ENCODE measurements at regions not wholly inside any gene's neighbourhood (a gene's known extent, or its start where the extent isn't known, plus 50 kb on each side); places are given as distances from the start of the nearest gene placed in this dataset.

GRCh38 chr3:152960684-152961083 is 125.8 kb downstream of the P2RY1 start:
- Histone ChIP-seq H3K27ac (no peak overlapping the region), H3K4me2 (peak overlapping the region; percentile 26; the same call in 1 of the 2 replicates)
- DNase-seq, result peak in 1 of 2 experiments; percentile 65

GRCh38 chr3:152961323-152961722 is 126.4 kb downstream of the P2RY1 start:
- POLR2A ChIA-PET (ENCODE audit: unreplicated experiment), result no interaction called here
- H3K4me1 ChIP-seq (replicated peaks; ENCODE audit: insufficient read depth), result peaks cover 33% of the 10 kb centered on the region

More at GRCh38 chr3:152960684-152961083, 125.8 kb downstream of the P2RY1 start:
- Histone ChIP-seq H3K27me3 (ENCODE audit: insufficient read depth, low read depth) (no peaks in the 10 kb centered on the region), H3K4me3 (no peak overlapping the region), H3F3A (ENCODE audit: insufficient read depth, low read depth) (no peaks in the 10 kb centered on the region), H2AFZ (no peak overlapping the region), H3K9me2 (ENCODE audit: insufficient read depth) (peaks cover under 1% of the 10 kb centered on the region; the same call in 1 of the 2 replicates), H3K79me2 (ENCODE audit: low read depth) (no peaks in the 10 kb centered on the region), H3K36me3 (ENCODE audit: low read depth) (no peaks in the 10 kb centered on the region), H3K9me3 (ENCODE audit: insufficient read depth, low read depth) (no peaks in the 10 kb centered on the region; the same call in none of the 2 replicates), H4K20me1 (ENCODE audit: insufficient read depth) (no peaks in the 10 kb centered on the region), H3K4me1 (replicated peaks; ENCODE audit: insufficient read depth) (peaks cover 33% of the 10 kb centered on the region)
- POLR2A ChIA-PET (ENCODE audit: unreplicated experiment), result no interaction called here
- BruUV-seq (replicated peaks), result no TSS peak
- TF ChIP-seq EZH2 (IDR thresholded peaks at IDR 0.05; ENCODE audit: low read depth) (no peak), CTCF (conservative IDR thresholded peaks at IDR 0.05) (no peak)
- CTCF ChIA-PET, result no interaction called here
- intact Hi-C loops (cut with micrococcal nuclease; ENCODE audit: unreplicated experiment), result loop anchor here (10.0 kb wide), 2 partner anchors 486 to 936 kb away; no protein-coding TSS in a partner anchor

GRCh38 chr3:152964911-152965609 is 130.1 kb downstream of the P2RY1 start:
- Histone ChIP-seq H3F3A (ENCODE audit: insufficient read depth, low read depth) (peaks cover 10% of the 10 kb centered on the region; the same call in 1 of the 2 replicates), H3K79me2 (ENCODE audit: low read depth) (no peaks in the 10 kb centered on the region), H3K9me2 (ENCODE audit: insufficient read depth) (no peaks in the 10 kb centered on the region), H3K4me1 (replicated peaks; ENCODE audit: insufficient read depth) (peaks cover 53% of the 10 kb centered on the region), H3K27ac (no peak overlapping the region), H3K27me3 (ENCODE audit: insufficient read depth, low read depth) (no peaks in the 10 kb centered on the region), H3K9me3 (ENCODE audit: insufficient read depth, low read depth) (peaks cover 10% of the 10 kb centered on the region), H3K4me2 (no peak overlapping the region), H3K36me3 (ENCODE audit: low read depth) (no peaks in the 10 kb centered on the region), H2AFZ (peak overlapping the region; percentile 24), H4K20me1 (ENCODE audit: insufficient read depth) (no peaks in the 10 kb centered on the region), H3K4me3 (no peak overlapping the region)
- TF ChIP-seq EZH2 (IDR thresholded peaks at IDR 0.05; ENCODE audit: low read depth), result no peak
- TF ChIP-seq CTCF (conservative IDR thresholded peaks at IDR 0.05), result no peak
- intact Hi-C loops (cut with micrococcal nuclease; ENCODE audit: unreplicated experiment), result loop anchor here (10.0 kb wide), 2 partner anchors 490 to 940 kb away; no protein-coding TSS in a partner anchor
- DNase-seq, result no peak
- ChIA-PET POLR2A (ENCODE audit: unreplicated experiment) (no interaction called here), CTCF (no interaction called here)
- BruUV-seq (replicated peaks), result no TSS peak

More at GRCh38 chr3:152961323-152961722, 126.4 kb downstream of the P2RY1 start:
- Histone ChIP-seq H3K9me2 (ENCODE audit: insufficient read depth) (no peaks in the 10 kb centered on the region), H3F3A (ENCODE audit: insufficient read depth, low read depth) (no peaks in the 10 kb centered on the region), H3K27me3 (ENCODE audit: insufficient read depth, low read depth) (no peaks in the 10 kb centered on the region), H4K20me1 (ENCODE audit: insufficient read depth) (no peaks in the 10 kb centered on the region), H3K4me3 (no peak overlapping the region), H3K36me3 (ENCODE audit: low read depth) (no peaks in the 10 kb centered on the region), H3K79me2 (ENCODE audit: low read depth) (no peaks in the 10 kb centered on the region), H3K4me2 (no peak overlapping the region), H3K27ac (no peak overlapping the region), H3K9me3 (ENCODE audit: insufficient read depth, low read depth) (no peaks in the 10 kb centered on the region; the same call in none of the 2 replicates), H2AFZ (no peak overlapping the region)
- peak in 1 of 2 experiments; percentile 56 for DNase-seq
- intact Hi-C loops (cut with micrococcal nuclease; ENCODE audit: unreplicated experiment), result loop anchor here (10.0 kb wide), 2 partner anchors 487 to 937 kb away; no protein-coding TSS in a partner anchor
- no TSS peak for BruUV-seq (replicated peaks)
- CTCF ChIA-PET, result no interaction called here
- TF ChIP-seq EZH2 (IDR thresholded peaks at IDR 0.05; ENCODE audit: low read depth), result no peak
- peak; percentile 62 for TF ChIP-seq CTCF (conservative IDR thresholded peaks at IDR 0.05)

All from PC-9 (cell line).